ENCODE measurements at regions not wholly inside any gene's neighbourhood (a gene's known extent, or its start where the extent isn't known, plus 50 kb on each side); places are given as distances from the start of the nearest gene placed in this dataset.

DNA sequence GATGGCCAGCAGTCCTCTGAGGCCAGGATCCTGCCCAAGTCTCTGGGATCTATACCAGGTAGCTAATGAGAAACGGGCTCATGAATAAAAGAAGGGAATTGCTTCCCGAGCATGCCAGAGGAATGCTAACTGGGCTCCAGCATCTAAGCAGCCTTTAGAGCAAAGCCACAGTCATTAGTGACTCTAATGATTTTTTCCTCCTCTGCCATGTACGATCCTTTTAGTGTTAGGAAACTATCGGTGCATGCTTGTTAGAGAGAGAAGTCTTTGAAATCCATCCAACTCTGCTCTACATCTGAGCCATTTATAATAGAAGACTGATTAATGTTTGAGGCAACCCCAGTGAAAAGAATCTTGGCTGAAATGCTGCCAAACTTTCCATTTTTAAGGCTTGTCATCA lies 124.9 kb upstream of the TCERG1L start:
- DNase-seq (ENCODE audit: low read depth), result no peak
- TF ChIP-seq, protein P1, sequence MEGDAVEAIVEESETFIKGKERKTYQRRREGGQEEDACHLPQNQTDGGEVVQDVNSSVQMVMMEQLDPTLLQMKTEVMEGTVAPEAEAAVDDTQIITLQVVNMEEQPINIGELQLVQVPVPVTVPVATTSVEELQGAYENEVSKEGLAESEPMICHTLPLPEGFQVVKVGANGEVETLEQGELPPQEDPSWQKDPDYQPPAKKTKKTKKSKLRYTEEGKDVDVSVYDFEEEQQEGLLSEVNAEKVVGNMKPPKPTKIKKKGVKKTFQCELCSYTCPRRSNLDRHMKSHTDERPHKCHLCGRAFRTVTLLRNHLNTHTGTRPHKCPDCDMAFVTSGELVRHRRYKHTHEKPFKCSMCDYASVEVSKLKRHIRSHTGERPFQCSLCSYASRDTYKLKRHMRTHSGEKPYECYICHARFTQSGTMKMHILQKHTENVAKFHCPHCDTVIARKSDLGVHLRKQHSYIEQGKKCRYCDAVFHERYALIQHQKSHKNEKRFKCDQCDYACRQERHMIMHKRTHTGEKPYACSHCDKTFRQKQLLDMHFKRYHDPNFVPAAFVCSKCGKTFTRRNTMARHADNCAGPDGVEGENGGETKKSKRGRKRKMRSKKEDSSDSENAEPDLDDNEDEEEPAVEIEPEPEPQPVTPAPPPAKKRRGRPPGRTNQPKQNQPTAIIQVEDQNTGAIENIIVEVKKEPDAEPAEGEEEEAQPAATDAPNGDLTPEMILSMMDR (conservative IDR thresholded peaks at IDR 0.05; ENCODE audit: low read depth, low read length), result no peak
- no peak overlapping the region for H3K4me3 ChIP-seq (ENCODE audit: low read depth, low read length)

DNA sequence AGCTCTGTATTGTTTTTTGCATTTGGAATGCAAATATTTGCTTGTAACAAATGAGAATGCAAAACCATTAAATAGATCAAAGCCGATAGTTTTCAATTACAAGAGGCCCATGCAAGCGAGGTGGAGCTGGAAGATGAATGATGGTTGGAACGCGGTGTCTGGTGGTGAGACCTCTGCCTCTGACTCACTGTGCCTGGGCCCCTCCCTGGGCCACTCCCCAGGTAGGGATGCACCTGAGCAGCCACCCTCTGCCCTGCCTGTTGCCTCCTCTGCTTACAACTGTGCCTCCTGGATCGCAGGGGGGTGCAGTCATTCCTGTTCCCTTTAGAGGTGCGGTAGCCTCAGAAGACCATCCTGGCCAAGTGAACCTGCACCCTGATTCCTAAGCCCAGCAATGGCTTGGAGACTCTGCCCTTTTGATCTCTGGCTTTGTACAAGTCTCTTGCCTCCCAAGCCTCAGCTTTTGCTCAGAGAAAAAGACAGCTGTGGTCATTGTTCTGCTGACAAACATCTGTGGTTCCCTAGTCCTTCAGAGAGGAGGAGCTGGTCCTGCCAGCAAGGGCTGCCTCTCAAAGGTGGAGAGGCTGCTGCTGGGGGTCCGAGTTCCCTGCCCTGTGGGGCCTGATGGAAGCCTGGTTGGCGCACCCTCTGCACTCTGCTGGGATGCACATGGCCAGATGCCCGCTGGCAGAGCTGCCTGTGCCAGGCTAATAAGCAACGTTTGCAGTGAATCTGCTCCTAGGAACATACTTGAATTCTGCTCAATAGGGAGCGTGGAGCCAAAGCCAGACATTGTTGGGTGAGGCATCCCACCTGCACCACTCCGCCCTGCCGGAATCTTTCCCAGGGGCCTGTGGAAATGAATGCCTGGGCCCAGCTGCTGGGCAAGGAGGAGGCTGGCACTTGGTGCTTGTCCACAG lies 126.3 kb upstream of the TCERG1L start:
- no peak overlapping the region for H3K4me3 ChIP-seq (ENCODE audit: low read depth, low read length)
- TF ChIP-seq, protein P1 (conservative IDR thresholded peaks at IDR 0.05; ENCODE audit: low read depth, low read length), result no peak
- DNase-seq (ENCODE audit: low read depth), result no peak

DNA sequence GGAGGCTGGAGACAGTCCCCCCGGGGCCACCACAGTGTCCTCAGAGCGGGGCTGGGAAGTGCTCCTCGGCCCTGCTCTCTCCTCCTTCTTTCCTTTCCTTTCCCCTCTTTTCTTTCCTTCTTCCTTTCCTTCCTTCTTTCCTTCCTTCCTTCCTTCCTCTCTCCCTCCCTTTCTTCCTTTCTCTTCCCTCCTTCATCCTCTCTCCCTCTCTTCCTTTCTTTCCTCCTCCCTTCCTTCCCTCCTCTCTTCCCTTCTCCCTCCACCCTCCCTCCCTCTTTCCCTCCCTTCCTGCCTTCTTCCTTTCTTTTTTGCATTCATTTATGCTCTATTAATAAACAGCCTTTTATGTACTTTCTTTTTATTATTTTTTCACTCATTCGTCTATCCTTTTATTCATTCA lies 127.1 kb upstream of the TCERG1L start:
- TF ChIP-seq, protein P1 (conservative IDR thresholded peaks at IDR 0.05; ENCODE audit: low read depth, low read length), result no peak
- no peak for DNase-seq (ENCODE audit: low read depth)
- no peak overlapping the region for H3K4me3 ChIP-seq (ENCODE audit: low read depth, low read length)

DNA sequence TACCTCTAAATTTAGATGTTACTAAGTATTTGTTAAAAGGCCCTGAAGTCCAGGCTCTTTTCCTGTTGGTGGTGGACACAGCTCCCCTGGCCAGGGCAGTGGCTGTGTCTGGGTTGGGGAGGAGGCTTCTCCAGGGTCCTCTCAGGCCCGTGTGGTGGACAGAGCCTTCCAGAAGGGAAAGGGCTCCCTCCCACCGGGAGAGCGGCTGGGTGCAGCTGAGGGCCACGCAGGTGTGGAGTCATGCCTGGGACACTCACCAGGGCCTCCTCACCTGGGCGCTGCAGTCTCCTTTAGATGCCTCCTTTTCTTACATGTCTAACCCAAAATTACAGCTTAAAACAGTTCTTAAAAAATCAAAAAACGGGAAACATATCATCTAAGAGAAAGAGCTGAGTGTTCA lies 128.2 kb upstream of the TCERG1L start:
- no peak overlapping the region for H3K4me3 ChIP-seq (ENCODE audit: low read depth, low read length)
- DNase-seq (ENCODE audit: low read depth), result no peak
- TF ChIP-seq, protein P1 (conservative IDR thresholded peaks at IDR 0.05; ENCODE audit: low read depth, low read length), result no peak

DNA sequence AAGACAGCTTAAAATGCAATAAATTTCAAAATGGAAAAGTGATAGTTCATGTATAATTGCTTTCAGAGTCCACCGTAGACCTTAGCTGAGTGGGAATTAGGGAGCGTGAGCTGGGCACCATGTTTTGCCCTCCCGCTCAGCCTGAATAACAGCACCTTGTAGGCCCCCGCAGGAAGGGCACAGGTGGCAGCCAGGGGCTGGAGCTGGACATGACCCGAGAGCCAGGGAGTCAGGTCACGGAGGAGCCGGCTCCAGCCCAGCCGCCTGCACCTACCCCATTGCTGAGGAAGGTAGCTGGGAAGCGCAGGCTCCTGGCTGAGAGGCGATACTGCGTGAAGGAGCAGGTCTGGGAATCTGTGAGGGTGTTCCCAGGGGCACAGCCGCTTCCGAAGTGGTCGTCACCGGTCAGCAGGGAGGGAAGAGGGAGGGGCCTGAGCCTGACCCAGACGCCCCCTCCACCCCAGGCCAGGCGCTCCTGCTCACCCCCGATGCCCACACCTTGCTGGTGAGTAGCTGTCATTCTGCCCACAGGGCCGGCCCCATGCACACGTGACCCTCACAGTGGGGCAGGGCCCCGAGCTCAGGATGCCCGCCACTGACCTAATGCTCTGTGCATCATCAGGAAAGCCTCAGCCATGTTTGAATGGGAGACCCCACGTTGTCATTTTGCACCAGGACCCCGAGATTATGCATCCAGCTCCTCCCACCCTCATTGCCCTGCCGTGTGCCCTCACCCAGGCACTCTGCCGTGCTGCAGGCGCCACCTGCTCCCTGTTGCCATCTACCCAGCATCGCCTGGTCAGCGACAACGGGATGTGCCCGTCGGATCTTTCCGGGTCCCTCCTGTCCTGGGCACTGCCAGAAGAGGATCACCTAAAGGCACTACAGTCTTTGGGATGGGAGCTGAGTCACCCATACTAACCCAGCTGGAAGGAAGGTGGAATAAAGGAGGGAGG lies 129.2 kb upstream of the TCERG1L start:
- DNase-seq (ENCODE audit: low read depth), result no peak
- no peak overlapping the region for H3K4me3 ChIP-seq (ENCODE audit: low read depth, low read length)
- TF ChIP-seq, protein P1 (conservative IDR thresholded peaks at IDR 0.05; ENCODE audit: low read depth, low read length), result no peak

DNA sequence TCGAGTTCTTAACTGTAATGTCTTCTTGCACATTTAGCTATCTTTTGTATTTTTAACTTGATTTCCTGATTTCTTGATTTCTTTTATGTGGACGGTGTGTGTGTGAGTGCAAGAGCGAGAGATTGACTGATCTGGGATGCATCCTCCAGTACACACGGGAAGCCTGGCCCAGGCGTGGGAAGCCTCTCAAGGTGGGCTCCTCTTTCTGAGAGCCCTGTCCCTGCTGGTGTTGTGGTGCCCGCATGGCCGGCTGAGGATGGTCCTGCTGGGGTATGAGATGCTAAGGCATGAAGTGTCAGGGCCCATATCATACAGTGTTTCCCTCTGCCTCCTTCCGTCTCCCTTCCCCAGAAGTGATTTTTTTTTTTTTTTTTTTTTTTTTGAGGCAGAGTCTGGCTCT lies 130.8 kb upstream of the TCERG1L start:
- H3K4me3 ChIP-seq (ENCODE audit: low read depth, low read length), result no peak overlapping the region
- TF ChIP-seq, protein P1 (conservative IDR thresholded peaks at IDR 0.05; ENCODE audit: low read depth, low read length), result no peak
- DNase-seq (ENCODE audit: low read depth), result no peak

Data from epithelial cell of proximal tubule (primary cell).